ENCODE measurements at regions not wholly inside any gene's neighbourhood (a gene's known extent, or its start where the extent isn't known, plus 50 kb on each side); places are given as distances from the start of the nearest gene placed in this dataset.
A peak's percentile ranks its signal among the peaks of the same experiment; 100 is the strongest.

- TF ChIP-seq ZFP37 (tag by site-specific recombination; IDR thresholded peaks at IDR 0.05) (no peak), GLI2 (tag by site-specific recombination; IDR thresholded peaks at IDR 0.05; ENCODE audit: borderline replicate concordance, low read depth) (0 out of 2 replicates have a peak, but pooled peaks have one; percentile 59), ZBTB44 (tag by site-specific recombination; IDR thresholded peaks at IDR 0.05) (peak; percentile 100), ZNF133 (tag by site-specific recombination; IDR thresholded peaks at IDR 0.05) (no peak), CTCF (tag by site-specific recombination; IDR thresholded peaks at IDR 0.05) (no peak), ZNF155 (tag by site-specific recombination; IDR thresholded peaks at IDR 0.05) (no peak), ZNF501 (tag by site-specific recombination; IDR thresholded peaks at IDR 0.05) (0 out of 2 replicates have a peak, but pooled peaks have one; percentile 27), REPIN1 (tag by site-specific recombination; IDR thresholded peaks at IDR 0.05; ENCODE audit: low read depth) (no peak), ZNF23 (tag by site-specific recombination; IDR thresholded peaks at IDR 0.05; ENCODE audit: borderline replicate concordance) (no peak), ZNF48 (tag by site-specific recombination; IDR thresholded peaks at IDR 0.05) (no peak), ZNF623 (tag by site-specific recombination; IDR thresholded peaks at IDR 0.05) (no peak), ZEB2 (tag by site-specific recombination; IDR thresholded peaks at IDR 0.05) (peak; percentile 67; the same call in 1 of the 2 replicates), ZNF433 (tag by site-specific recombination; IDR thresholded peaks at IDR 0.05; ENCODE audit: low read depth) (no peak), ZNF571 (tag by site-specific recombination; IDR thresholded peaks at IDR 0.05) (no peak), ZNF391 (tag by site-specific recombination; IDR thresholded peaks at IDR 0.05; ENCODE audit: borderline replicate concordance, low read depth) (no peak), ZNF776 (tag by site-specific recombination; IDR thresholded peaks at IDR 0.05; ENCODE audit: borderline replicate concordance) (no peak), ZNF184 (tag by site-specific recombination; IDR thresholded peaks at IDR 0.05) (no peak), ZNF664 (tag by site-specific recombination; IDR thresholded peaks at IDR 0.05) (no peak), ZNF513 (tag by site-specific recombination; IDR thresholded peaks at IDR 0.05) (no peak), ZNF585B (tag by site-specific recombination; IDR thresholded peaks at IDR 0.05) (no peak), HOXC10 (CRISPR knock-in tag; IDR thresholded peaks at IDR 0.05) (no peak), PBX3 (CRISPR knock-in tag; IDR thresholded peaks at IDR 0.05) (no peak), HOXD13 (CRISPR knock-in tag; IDR thresholded peaks at IDR 0.05; ENCODE audit: borderline replicate concordance) (no peak), ZNF18 (tag by site-specific recombination; IDR thresholded peaks at IDR 0.05) (0 out of 2 replicates have a peak, but pooled peaks have one; percentile 24), GFI1B (tag by site-specific recombination; IDR thresholded peaks at IDR 0.05) (no peak), ZNF777 (tag by site-specific recombination; IDR thresholded peaks at IDR 0.05; ENCODE audit: borderline replicate concordance) (no peak), ZNF843 (tag by site-specific recombination; IDR thresholded peaks at IDR 0.05) (peak; percentile 89), ZNF132 (tag by site-specific recombination; IDR thresholded peaks at IDR 0.05; ENCODE audit: borderline replicate concordance) (no peak), ZNF792 (tag by site-specific recombination; IDR thresholded peaks at IDR 0.05) (no peak), ZNF692 (tag by site-specific recombination; IDR thresholded peaks at IDR 0.05) (no peak), ZBTB1 (tag by site-specific recombination; IDR thresholded peaks at IDR 0.05) (no peak), ZNF24 (tag by site-specific recombination; IDR thresholded peaks at IDR 0.05) (0 out of 2 replicates have a peak, but pooled peaks have one; percentile 62), ZBTB20 (tag by site-specific recombination; IDR thresholded peaks at IDR 0.05) (no peak), ZNF157 (tag by site-specific recombination; IDR thresholded peaks at IDR 0.05) (no peak)
Observed at GRCh38 chr7:81158189-81158588, 239.3 kb upstream of the SEMA3C start (continued).
